ENCODE measurements at regions not wholly inside any gene's neighbourhood (a gene's known extent, or its start where the extent isn't known, plus 50 kb on each side); places are given as distances from the start of the nearest gene placed in this dataset.
"Not testable (repeated sequence)": the region's sequence is repeated elsewhere in the genome, so short reads cannot be mapped to it uniquely, and the experiment has no call there.

GRCh38 chr3:13148126-13148525, 74.9 kb upstream of the IQSEC1 start:
- no peak for DNase-seq

GRCh38 chr3:13147344-13147743, 74.1 kb upstream of the IQSEC1 start:
- DNase-seq = no peak

GRCh38 chr3:13146643-13147143, 73.5 kb upstream of the IQSEC1 start:
- DNase-seq = no peak

GRCh38 chr3:13145826-13146642, 72.8 kb upstream of the IQSEC1 start:
- no peak for DNase-seq

- DNase-seq = no peak
Measured at GRCh38 chr3:13145131-13145825, 72.0 kb upstream of the IQSEC1 start.

GRCh38 chr3:13144163-13145023, 71.2 kb upstream of the IQSEC1 start:
- no peak for DNase-seq

- no peak for DNase-seq
Measured at GRCh38 chr3:13143381-13144004, 70.3 kb upstream of the IQSEC1 start.

GRCh38 chr3:13142552-13143380, 69.5 kb upstream of the IQSEC1 start:
- no peak for DNase-seq

GRCh38 chr3:13141991-13142412, 68.8 kb upstream of the IQSEC1 start:
- no peak for DNase-seq

GRCh38 chr3:13141183-13141582, 68.0 kb upstream of the IQSEC1 start:
- no peak for DNase-seq

GRCh38 chr3:13140596-13140995, 67.4 kb upstream of the IQSEC1 start:
- no peak for DNase-seq

GRCh38 chr3:13139471-13140065, 66.3 kb upstream of the IQSEC1 start:
- DNase-seq = no peak

GRCh38 chr3:13138833-13139145, 65.6 kb upstream of the IQSEC1 start:
- no peak for DNase-seq

- no peak for DNase-seq
Measured at GRCh38 chr3:13137941-13138832, 65.0 kb upstream of the IQSEC1 start.

GRCh38 chr3:13136848-13137247, 63.6 kb upstream of the IQSEC1 start:
- DNase-seq = not testable (repeated sequence)

GRCh38 chr3:13136426-13136825, 63.2 kb upstream of the IQSEC1 start:
- DNase-seq = no peak

- no peak for DNase-seq
Measured at GRCh38 chr3:13135811-13136321, 62.6 kb upstream of the IQSEC1 start.

GRCh38 chr3:13135251-13135810, 62.1 kb upstream of the IQSEC1 start:
- no peak for DNase-seq

- no peak for DNase-seq
Measured at GRCh38 chr3:13134879-13135206, 61.6 kb upstream of the IQSEC1 start.

Data from SW 1271 (cell line).